ENCODE measurements at regions not wholly inside any gene's neighbourhood (a gene's known extent, or its start where the extent isn't known, plus 50 kb on each side); places are given as distances from the start of the nearest gene placed in this dataset.

DNA sequence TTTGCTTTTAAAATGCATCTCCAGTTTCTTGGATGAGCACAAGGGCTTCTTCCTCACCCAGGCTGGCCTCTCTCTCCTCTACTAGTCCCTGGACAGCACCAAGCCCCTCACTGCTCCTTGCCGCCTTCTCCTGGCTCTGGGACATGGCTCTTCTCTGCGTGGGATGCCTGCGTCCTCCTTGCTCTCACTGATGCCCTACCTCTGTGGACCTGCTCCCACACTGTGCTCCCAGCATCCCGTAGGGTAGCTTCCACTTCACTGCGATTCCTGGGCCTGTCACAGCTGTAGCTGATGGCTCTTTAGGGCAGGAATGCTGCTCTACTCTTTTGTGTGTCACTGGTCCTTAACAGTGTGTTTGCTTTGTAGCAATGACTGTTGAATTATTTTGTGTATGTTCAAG lies 136.3 kb downstream of the SNX19 start:
- DNase-seq = no peak

GRCh38 chr11:130780437-130780836 lies 135.8 kb downstream of the SNX19 start:
- no peak for DNase-seq

GRCh38 chr11:130781931-130782330 lies 134.3 kb downstream of the SNX19 start:
- DNase-seq = peak; percentile 36 to 58 (median 42)

GRCh38 chr11:130782361-130783222 lies 133.7 kb downstream of the SNX19 start:
- DNase-seq = no peak

GRCh38 chr11:130783323-130783722 lies 133.0 kb downstream of the SNX19 start:
- DNase-seq = no peak

GRCh38 chr11:130785380-130786116 lies 130.7 kb downstream of the SNX19 start:
- DNase-seq = peak; percentile 18 to 55 (median 20)

GRCh38 chr11:130786586-130786985 lies 129.7 kb downstream of the SNX19 start:
- no peak for DNase-seq

- no peak for DNase-seq
These were observed 129.1 kb downstream of the SNX19 start for GRCh38 chr11:130787092-130787616.

DNA sequence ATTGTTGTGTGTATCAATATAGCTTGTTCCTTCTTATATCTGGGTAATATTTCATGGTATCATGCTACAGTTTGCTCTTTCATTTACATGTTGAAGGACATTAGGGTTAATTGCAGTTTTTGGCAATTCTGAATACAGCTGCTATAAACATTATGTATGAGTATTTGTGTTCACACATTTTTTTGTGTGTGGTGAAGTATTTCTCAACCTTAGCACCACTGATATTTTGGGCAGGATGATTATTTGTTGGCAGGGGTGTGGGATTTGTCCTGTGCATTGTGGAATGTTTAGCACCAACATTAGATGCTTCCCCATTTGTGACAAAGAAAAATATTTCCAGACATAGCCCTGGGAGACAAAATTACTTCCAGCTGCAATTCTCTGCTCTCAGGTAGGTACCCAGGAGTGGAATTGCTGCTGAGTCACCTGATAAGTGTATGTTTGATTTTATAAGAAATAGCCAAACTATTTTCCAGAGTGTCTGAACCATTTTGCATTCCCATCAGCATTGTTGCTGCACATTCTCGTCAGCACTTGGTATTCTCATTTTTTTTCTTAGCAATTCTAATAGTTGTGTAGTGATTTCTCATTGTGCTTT lies 128.2 kb downstream of the SNX19 start:
- no peak for DNase-seq

- no peak for DNase-seq
These were observed 127.1 kb downstream of the SNX19 start for GRCh38 chr11:130789056-130789640.

DNA sequence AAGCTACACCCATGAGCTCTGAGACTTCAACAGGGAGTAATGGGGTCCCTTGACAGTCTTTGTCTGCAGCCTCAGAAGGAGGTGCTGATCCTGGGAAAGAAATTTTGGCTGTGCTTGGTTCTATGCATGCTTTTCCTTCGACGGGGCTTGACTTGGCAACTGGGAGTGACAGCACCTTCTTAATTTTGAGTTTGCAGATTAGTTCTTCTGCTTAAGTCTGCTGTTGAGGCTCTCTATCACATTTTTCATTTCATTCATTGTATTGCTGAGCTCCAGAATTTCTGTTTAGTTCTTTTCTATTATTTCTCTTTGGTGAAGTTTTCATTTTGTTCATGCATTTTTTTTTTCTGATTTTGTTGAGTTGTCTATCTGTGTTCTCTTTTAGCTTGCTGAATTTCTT lies 125.6 kb downstream of the SNX19 start:
- DNase-seq = no peak

- no peak for DNase-seq
These were observed 123.5 kb downstream of the SNX19 start for GRCh38 chr11:130792772-130793171.

- DNase-seq = no peak
These were observed 119.5 kb downstream of the SNX19 start for GRCh38 chr11:130796828-130797227.

DNA sequence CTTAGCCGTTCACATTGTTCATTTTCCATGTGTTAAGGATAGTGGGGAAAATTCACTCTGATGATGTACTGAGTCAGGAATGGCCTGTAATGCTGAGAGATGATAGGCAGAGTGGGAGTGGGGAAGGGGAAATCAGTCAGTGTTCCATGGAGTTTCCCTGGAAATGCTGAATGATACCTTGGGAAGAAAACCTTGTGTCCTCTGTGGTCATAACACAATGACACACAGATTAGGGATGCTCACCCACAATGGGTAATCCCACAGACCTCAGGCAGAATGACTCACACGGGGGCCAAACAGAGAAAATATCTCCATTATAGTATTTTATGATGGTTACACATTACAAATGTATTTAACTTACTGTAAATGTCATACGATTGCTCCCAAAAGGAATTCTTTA lies 118.0 kb downstream of the SNX19 start:
- peak; percentile 4 to 37 (median 36) for DNase-seq

- DNase-seq = no peak
These were observed 117.5 kb downstream of the SNX19 start for GRCh38 chr11:130798801-130799200.

GRCh38 chr11:130801333-130802122 lies 114.8 kb downstream of the SNX19 start:
- DNase-seq = no peak

- no peak for DNase-seq
These were observed 113.7 kb downstream of the SNX19 start for GRCh38 chr11:130802567-130802966.

- DNase-seq = no peak
These were observed 111.8 kb downstream of the SNX19 start for GRCh38 chr11:130804306-130805076.

DNA sequence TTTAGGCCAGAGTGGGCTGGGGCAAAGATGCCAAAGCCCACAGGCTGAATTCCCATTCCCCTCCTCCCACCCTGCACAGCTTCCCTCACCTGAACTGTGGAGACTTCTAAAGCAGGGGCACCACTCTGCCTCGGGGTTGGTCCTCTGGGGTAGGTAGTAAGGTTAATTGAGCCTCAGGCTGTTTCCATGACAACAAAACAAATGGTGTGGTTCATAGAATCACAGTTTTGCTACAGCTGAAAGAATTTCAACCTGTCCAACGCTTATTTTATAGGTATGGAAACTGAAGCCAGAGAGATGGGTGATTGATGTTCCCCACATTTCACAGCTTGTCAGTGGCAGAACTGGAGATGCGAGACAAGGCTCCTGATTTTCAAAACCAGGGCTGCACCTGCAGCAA lies 109.5 kb downstream of the SNX19 start:
- DNase-seq = no peak

GRCh38 chr11:130808541-130808940 lies 107.7 kb downstream of the SNX19 start:
- DNase-seq = no peak

DNA sequence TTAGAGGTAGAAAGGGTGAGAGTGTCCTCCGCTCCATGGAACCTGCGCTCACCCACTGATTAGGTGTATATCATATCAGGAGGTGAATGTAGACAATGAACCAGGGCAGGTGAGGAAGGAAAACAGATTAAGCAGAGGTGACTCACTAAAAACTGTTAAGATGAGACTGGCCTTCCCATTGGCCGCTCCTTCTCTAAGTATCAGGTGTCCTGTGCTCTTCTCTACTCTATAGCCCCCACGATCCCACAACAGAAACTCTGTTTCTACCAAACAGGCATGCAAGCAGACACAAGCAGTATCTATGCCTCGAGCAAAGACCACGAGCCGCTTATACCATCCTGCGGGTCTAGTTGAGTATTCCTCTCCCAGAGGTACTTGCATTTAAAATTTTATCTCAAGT lies 103.1 kb downstream of the SNX19 start:
- no peak for DNase-seq

Measured in suppressor macrophage treated with lipopolysaccharide for 1 hour (primary cell).